IMR-90 (cell line): ENCODE measurements at regions not wholly inside any gene's neighbourhood (a gene's known extent, or its start where the extent isn't known, plus 50 kb on each side); places are given as distances from the start of the nearest gene placed in this dataset.

ENCODE experiments used
- ATAC-seq: fragments of 200-7000 bp; cut with Tn5 transposase; 2 replicates; pipeline ENCODE4 v1.9.1; 2020; ENCODE audit warnings: low read depth, mild to moderate bottlenecking, moderate library complexity
- BruUV-seq: library from RNA; stranded (reverse); fragments of 400-500 nt; replicated peaks from 2 replicates; lab custom pipeline; 2021; lab: Mats Ljungman, UMichigan
- CTCF ChIA-PET: fragments of 300-600 bp; formaldehyde crosslinking; extraction: SDS; loops from one replicate; lab custom pipeline; 2021; ENCODE audit warnings: antibody characterized with exemption; lab: Yijun Ruan, JAX
- POLR2A ChIA-PET: fragments of 300-600 bp; sonication (Branson Sonifier 250); formaldehyde crosslinking; loops from one replicate; lab custom pipeline; 2022; ENCODE audit warnings: antibody characterized with exemption; ENCODE audit not compliant: unreplicated experiment; lab: Charles Lee
- DNase-seq: peaks from one replicate; pipeline ENCODE4 v3.0.0; 2013
- H2AFZ ChIP-seq: replicated peaks from 2 replicates; pipeline ENCODE3; 2013; ENCODE audit warnings: low read length, mild to moderate bottlenecking; ENCODE audit not compliant: poor library complexity
- H2AK5ac ChIP-seq: 2 replicates; pipeline ENCODE4 v1.6.1; 2013; ENCODE audit warnings: low read depth, low read length, inconsistent platforms
- H2AK9ac ChIP-seq: replicated peaks from 2 replicates; pipeline ENCODE3; 2013; ENCODE audit warnings: mild to moderate bottlenecking, low read depth, low read length, moderate library complexity; ENCODE audit not compliant: poor library complexity
- H2BK120ac ChIP-seq: 2 replicates; pipeline ENCODE4 v1.6.1; 2013; ENCODE audit warnings: low read depth, low read length, inconsistent platforms
- H2BK15ac ChIP-seq: 3 replicates; pipeline ENCODE4 v1.6.1; 2013; ENCODE audit warnings: low read depth, low read length, inconsistent platforms
- H2BK20ac ChIP-seq: 2 replicates; pipeline ENCODE4 v1.6.1; 2013; ENCODE audit warnings: low read depth, mild to moderate bottlenecking, inconsistent platforms, low read length, moderate library complexity
- H2BK5ac ChIP-seq: 2 replicates; pipeline ENCODE4 v1.6.1; 2013; ENCODE audit warnings: mild to moderate bottlenecking, low read depth, low read length, inconsistent platforms; ENCODE audit not compliant: poor library complexity, severe bottlenecking
- H3K14ac ChIP-seq: replicated peaks from 2 replicates; pipeline ENCODE4 v1.6.1; 2013; ENCODE audit warnings: low read depth, low read length, inconsistent platforms
- H3K18ac ChIP-seq: 2 replicates; pipeline ENCODE4 v1.6.1; 2013; ENCODE audit warnings: low read depth, low read length, control low read depth
- H3K23ac ChIP-seq: 2 replicates; pipeline ENCODE4 v1.6.1; 2013; ENCODE audit warnings: low read depth, low read length, inconsistent platforms
- H3K27ac ChIP-seq: 2 replicates; pipeline ENCODE4 v1.5.1; 2013; ENCODE audit warnings: mild to moderate bottlenecking, control low read depth, low read length; ENCODE audit not compliant: insufficient read depth
- H3K27me3 ChIP-seq: 2 replicates; pipeline ENCODE4 v1.6.1; 2013; ENCODE audit warnings: low read length; ENCODE audit not compliant: control insufficient read depth, insufficient read depth
- H3K36me3 ChIP-seq: 2 replicates; pipeline ENCODE4 v1.6.1; 2013; ENCODE audit warnings: low read length, mixed read lengths; ENCODE audit not compliant: control insufficient read depth, insufficient read depth
- H3K4ac ChIP-seq: 2 replicates; pipeline ENCODE4 v1.6.1; 2013; ENCODE audit warnings: low read depth, low read length, inconsistent platforms
- H3K4me1 ChIP-seq: 2 replicates; pipeline ENCODE4 v1.6.1; 2013; ENCODE audit warnings: low read length, mixed read lengths; ENCODE audit not compliant: control insufficient read depth, insufficient read depth
- H3K4me2 ChIP-seq: 2 replicates; pipeline ENCODE4 v1.6.1; 2013; ENCODE audit warnings: low read depth, mild to moderate bottlenecking, control low read depth, low read length, moderate library complexity
- H3K4me3 ChIP-seq: 2 replicates; pipeline ENCODE4 v1.5.1; 2013; ENCODE audit warnings: low read depth, mild to moderate bottlenecking, control low read depth, low read length, moderate library complexity; ENCODE audit not compliant: insufficient read depth
- H3K56ac ChIP-seq: 2 replicates; pipeline ENCODE4 v1.6.1; 2013; ENCODE audit warnings: low read length, inconsistent platforms; ENCODE audit not compliant: insufficient read depth; ENCODE audit errors: extremely low read depth
- H3K79me1 ChIP-seq, 2 experiments: 2 replicates each; pipeline ENCODE4 v1.6.1; 2013; ENCODE audit warnings: low read length in 2 of 2, inconsistent platforms in 1 of 2, low read depth in 1 of 2
- H3K9ac ChIP-seq: 2 replicates; pipeline ENCODE4 v1.6.1; 2013; ENCODE audit warnings: low read depth, low read length, control low read depth
- H3K9me1 ChIP-seq: 2 replicates; pipeline ENCODE4 v1.6.1; 2013; ENCODE audit warnings: low read length, inconsistent platforms; ENCODE audit not compliant: insufficient read depth
- H3K9me3 ChIP-seq: 2 replicates; pipeline ENCODE4 v1.6.1; 2013; ENCODE audit warnings: low read length; ENCODE audit not compliant: control insufficient read depth, insufficient read depth
- H4K20me1 ChIP-seq: 2 replicates; pipeline ENCODE4 v1.6.1; 2013; ENCODE audit warnings: low read length, inconsistent platforms; ENCODE audit not compliant: insufficient read depth
- H4K5ac ChIP-seq: 2 replicates; pipeline ENCODE4 v1.6.1; 2013; ENCODE audit warnings: mild to moderate bottlenecking, low read depth, low read length, control low read depth
- H4K8ac ChIP-seq, 2 experiments: 2 replicates each; pipeline ENCODE4 v1.6.1; 2013; ENCODE audit warnings: low read depth in 2 of 2, low read length in 2 of 2, control low read depth in 1 of 2, inconsistent platforms in 1 of 2
- H4K91ac ChIP-seq: 2 replicates; pipeline ENCODE4 v1.6.1; 2013; ENCODE audit warnings: low read depth, low read length, inconsistent platforms; ENCODE audit not compliant: insufficient read depth
- CEBPB ChIP-seq: IDR thresholded peaks from 2 replicates; pipeline ENCODE4 v1.6.1; 2012; ENCODE audit warnings: low read depth, low read length, improper control_type of control experiment
- CTCF ChIP-seq: conservative IDR thresholded peaks from 2 replicates; pipeline ENCODE4 v1.5.1; 2012; ENCODE audit warnings: mild to moderate bottlenecking, low read depth, low read length, improper control_type of control experiment
- ELK1 ChIP-seq: fragments of 150-350 bp; IDR thresholded peaks from 2 replicates; pipeline ENCODE4 v1.6.1; 2016; ENCODE audit warnings: low read depth, mild to moderate bottlenecking, low read length, moderate library complexity, borderline replicate concordance
- FOS ChIP-seq: fragments of 150-350 bp; IDR thresholded peaks from 2 replicates; pipeline ENCODE4 v1.6.1; 2016; ENCODE audit warnings: low read depth, low read length
- MAZ ChIP-seq: IDR thresholded peaks from 2 replicates; pipeline ENCODE4 v1.6.1; 2012; ENCODE audit warnings: low read depth, mild to moderate bottlenecking, low read length, improper control_type of control experiment, moderate library complexity, borderline replicate concordance
- MXI1 ChIP-seq: IDR thresholded peaks from 2 replicates; pipeline ENCODE4 v1.6.1; 2012; ENCODE audit warnings: low read depth, mild to moderate bottlenecking, low read length, moderate library complexity, borderline replicate concordance
- NFE2L2 ChIP-seq: fragments of 150-350 bp; IDR thresholded peaks from 2 replicates; pipeline ENCODE4 v1.6.1; 2016; ENCODE audit warnings: low read depth, mild to moderate bottlenecking, low read length
- RFX5 ChIP-seq: IDR thresholded peaks from 2 replicates; pipeline ENCODE4 v1.8.0; 2012; ENCODE audit warnings: low read depth, mild to moderate bottlenecking, low read length, moderate library complexity
- SMC3 ChIP-seq: fragments of 150-350 bp; IDR thresholded peaks from 2 replicates; pipeline ENCODE4 v1.6.1; 2016; ENCODE audit warnings: low read depth, mild to moderate bottlenecking, antibody characterized with exemption, low read length, moderate library complexity
- USF2 ChIP-seq: fragments of 150-350 bp; IDR thresholded peaks from 2 replicates; pipeline ENCODE4 v1.6.1; 2017; ENCODE audit warnings: mild to moderate bottlenecking, antibody characterized with exemption, low read length, low read depth
- WGBS, 2 experiments: methylation state at CpG; one replicate each; pipeline versions ENCODE4 v1.1.5 to v1.1.7; 2013; ENCODE audit warnings: missing lambda C conversion rate in 2 of 2; ENCODE audit not compliant: insufficient read length in 1 of 2; ENCODE audit errors: extremely low coverage in 2 of 2; 5-methylcytosine and 5-hydroxymethylcytosine counted together
- dilution Hi-C: fragments of 300-500 bp; cut with HindIII; formaldehyde crosslinking; loops from one replicate; pipeline ENCODE4 v1.14.3; 2018; ENCODE audit warnings: low sequenced_read_pairs; ENCODE audit not compliant: unreplicated experiment
- in situ Hi-C: fragments of 300-500 bp; cut with MboI; formaldehyde crosslinking; loops from 3 replicates; pipeline ENCODE4 v1.14.3; 2019; ENCODE audit warnings: low sequenced_read_pairs, inconsistent platforms, mixed read lengths
- intact Hi-C: fragments of 100-400 bp; cut with micrococcal nuclease; formaldehyde crosslinking; loops from 2 replicates; pipeline ENCODE4 v1.10.0; 2022

- H4K91ac ChIP-seq: no peak overlapping the region
- H3K27me3 ChIP-seq: no peaks in the 10 kb centered on the region
- in situ Hi-C loops: no loop called here
- H2AK5ac ChIP-seq: no peak overlapping the region
- no peak overlapping the region for H4K5ac ChIP-seq
- H3K4me1 ChIP-seq: no peaks in the 10 kb centered on the region
- H3K14ac ChIP-seq: no peak overlapping the region
- H3K18ac ChIP-seq: no peak overlapping the region
- no peaks in the 10 kb centered on the region for H3K36me3 ChIP-seq
- POLR2A ChIA-PET: no interaction called here
- intact Hi-C loops: no loop called here
- H3K4me2 ChIP-seq: no peak overlapping the region
- CTCF ChIA-PET: no interaction called here
- no peaks in the 10 kb centered on the region for H4K20me1 ChIP-seq
- H3K9me1 ChIP-seq: no peaks in the 10 kb centered on the region
- WGBS, 2 experiments: 80% methylated on average over 1 of the region's 3 CpGs; no CpG with 5 or more reads in 1 of the 2 experiments
- BruUV-seq: no TSS peak
- H3K23ac ChIP-seq: no peak overlapping the region
- no peak overlapping the region for H2AFZ ChIP-seq
- H2BK120ac ChIP-seq: no peak overlapping the region
- no peak overlapping the region for H2BK5ac ChIP-seq
- TF ChIP-seq CEBPB (no peak), ELK1 (no peak), MAZ (no peak), MXI1 (no peak), USF2 (no peak), RFX5 (no peak), NFE2L2 (no peak), FOS (no peak), SMC3 (no peak), CTCF (no peak)
- H2BK20ac ChIP-seq: no peak overlapping the region
- ATAC-seq: no peak
- no peak overlapping the region for H3K4me3 ChIP-seq
- dilution Hi-C loops: no loop called here
- peak; percentile 4 for DNase-seq
- no peak overlapping the region for H4K8ac ChIP-seq
- no peak overlapping the region for H2BK15ac ChIP-seq
- H3K79me1 ChIP-seq: no peaks in the 10 kb centered on the region
- no peak overlapping the region for H3K4ac ChIP-seq
- H3K56ac ChIP-seq: no peak overlapping the region
- no peak overlapping the region for H2AK9ac ChIP-seq
- no peak overlapping the region for H3K9ac ChIP-seq
- no peaks in the 10 kb centered on the region for H3K9me3 ChIP-seq
- H3K27ac ChIP-seq: no peak overlapping the region
Measured at GRCh38 chr13:67635754-67636153, 405.6 kb upstream of the PCDH9 start.
